ENCODE measurements at regions not wholly inside any gene's neighbourhood (a gene's known extent, or its start where the extent isn't known, plus 50 kb on each side); places are given as distances from the start of the nearest gene placed in this dataset.

DNA sequence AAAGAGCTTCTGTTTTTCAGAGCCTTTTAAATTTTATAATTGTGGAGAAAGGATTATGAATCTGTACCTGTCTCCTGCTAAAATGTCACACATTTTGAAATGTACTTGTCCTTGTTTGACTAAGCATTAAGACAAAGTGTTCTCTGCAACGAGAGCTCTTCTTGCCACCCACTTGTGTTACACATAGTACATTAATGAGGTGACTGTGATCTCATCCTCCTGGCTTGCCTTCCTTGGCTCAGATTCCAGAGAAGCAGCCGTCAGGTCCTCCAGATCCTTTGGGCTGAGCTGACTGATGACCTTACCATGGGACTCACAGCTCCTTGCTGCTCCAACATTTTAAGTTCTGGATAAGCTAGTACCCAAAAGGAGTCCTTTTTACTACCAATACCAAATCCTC is 81.4 kb downstream of the BBS10 start:
- no peak for TF ChIP-seq ATF4 (CRISPR knock-in tag; IDR thresholded peaks at IDR 0.05)
- no peak for TF ChIP-seq ZC3H4 (CRISPR knock-in tag; IDR thresholded peaks at IDR 0.05; ENCODE audit: borderline replicate concordance)
- TF ChIP-seq FOXA3 (CRISPR knock-in tag; IDR thresholded peaks at IDR 0.05): no peak
- TF ChIP-seq FOXM1 (CRISPR knock-in tag; IDR thresholded peaks at IDR 0.05): no peak
- no peak for TF ChIP-seq ZNF160 (CRISPR knock-in tag; IDR thresholded peaks at IDR 0.05)
- no peak for TF ChIP-seq ZNF138 (CRISPR knock-in tag; IDR thresholded peaks at IDR 0.05; ENCODE audit: low read depth)
